ENCODE measurements at regions not wholly inside any gene's neighbourhood (a gene's known extent, or its start where the extent isn't known, plus 50 kb on each side); places are given as distances from the start of the nearest gene placed in this dataset.
A peak's percentile ranks its signal among the peaks of the same experiment; 100 is the strongest.
"Not testable (repeated sequence)": the region's sequence is repeated elsewhere in the genome, so short reads cannot be mapped to it uniquely, and the experiment has no call there.

DNA sequence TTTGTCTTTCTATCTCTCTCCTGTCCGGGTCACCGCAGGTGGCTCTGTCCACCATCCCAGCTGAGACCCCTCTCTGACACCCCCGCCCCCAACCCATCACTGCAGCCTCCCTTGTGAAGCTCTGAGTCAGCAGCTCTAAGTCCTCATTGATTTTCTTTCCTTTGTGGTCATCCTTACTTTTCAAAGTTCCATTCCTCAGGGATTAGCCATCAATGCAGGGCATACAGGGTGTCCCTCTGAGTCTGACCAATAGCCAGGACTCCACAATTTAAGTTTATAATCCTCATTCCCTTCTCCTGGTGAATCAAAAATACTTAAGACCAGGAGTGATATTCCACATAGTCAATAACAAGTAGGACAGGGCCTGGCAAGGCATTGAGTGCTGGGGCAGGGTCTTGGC, 333.3 kb upstream of the CNR1 start:
- no peak for TF ChIP-seq EZH2phosphoT487 (conservative IDR thresholded peaks at IDR 0.05; ENCODE audit: low read length)
- TF ChIP-seq, protein P1, sequence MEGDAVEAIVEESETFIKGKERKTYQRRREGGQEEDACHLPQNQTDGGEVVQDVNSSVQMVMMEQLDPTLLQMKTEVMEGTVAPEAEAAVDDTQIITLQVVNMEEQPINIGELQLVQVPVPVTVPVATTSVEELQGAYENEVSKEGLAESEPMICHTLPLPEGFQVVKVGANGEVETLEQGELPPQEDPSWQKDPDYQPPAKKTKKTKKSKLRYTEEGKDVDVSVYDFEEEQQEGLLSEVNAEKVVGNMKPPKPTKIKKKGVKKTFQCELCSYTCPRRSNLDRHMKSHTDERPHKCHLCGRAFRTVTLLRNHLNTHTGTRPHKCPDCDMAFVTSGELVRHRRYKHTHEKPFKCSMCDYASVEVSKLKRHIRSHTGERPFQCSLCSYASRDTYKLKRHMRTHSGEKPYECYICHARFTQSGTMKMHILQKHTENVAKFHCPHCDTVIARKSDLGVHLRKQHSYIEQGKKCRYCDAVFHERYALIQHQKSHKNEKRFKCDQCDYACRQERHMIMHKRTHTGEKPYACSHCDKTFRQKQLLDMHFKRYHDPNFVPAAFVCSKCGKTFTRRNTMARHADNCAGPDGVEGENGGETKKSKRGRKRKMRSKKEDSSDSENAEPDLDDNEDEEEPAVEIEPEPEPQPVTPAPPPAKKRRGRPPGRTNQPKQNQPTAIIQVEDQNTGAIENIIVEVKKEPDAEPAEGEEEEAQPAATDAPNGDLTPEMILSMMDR (IDR thresholded peaks at IDR 0.05; ENCODE audit: insufficient read depth, low read length, poor library complexity, severe bottlenecking) = no peak
- H3F3A ChIP-seq (ENCODE audit: insufficient read depth) = peaks cover 18% of the 10 kb centered on the region; the same call in 1 of the 2 replicates
- peak overlapping the region; percentile 42 for H3K9ac ChIP-seq (ENCODE audit: low read length)
- H3K4me3 ChIP-seq (ENCODE audit: insufficient read depth, low read length, poor library complexity, severe bottlenecking) = no peak overlapping the region
- peak overlapping the region; percentile 81 for H2AFZ ChIP-seq (ENCODE audit: low read depth, low read length, severe bottlenecking)
- no peaks in the 10 kb centered on the region for H4K20me1 ChIP-seq (ENCODE audit: low read depth, low read length)
- peaks cover 8% of the 10 kb centered on the region; the same call in 1 of the 2 replicates for H3K9me3 ChIP-seq (ENCODE audit: insufficient read depth, low read length)
- no peaks in the 10 kb centered on the region for H3K79me2 ChIP-seq (ENCODE audit: insufficient read depth, low read length)
- H3K9me2 ChIP-seq (replicated peaks; ENCODE audit: insufficient read depth, low read length) = no peaks in the 10 kb centered on the region
- no peaks in the 10 kb centered on the region for H3K27me3 ChIP-seq (ENCODE audit: low read length)
- H3K4me2 ChIP-seq (ENCODE audit: low read depth, low read length, poor library complexity, severe bottlenecking) = peak overlapping the region; percentile 65
- H3K36me3 ChIP-seq (ENCODE audit: low read length) = no peaks in the 10 kb centered on the region
- H3K27ac ChIP-seq (ENCODE audit: low read depth, low read length) = peak overlapping the region; percentile 80

DNA sequence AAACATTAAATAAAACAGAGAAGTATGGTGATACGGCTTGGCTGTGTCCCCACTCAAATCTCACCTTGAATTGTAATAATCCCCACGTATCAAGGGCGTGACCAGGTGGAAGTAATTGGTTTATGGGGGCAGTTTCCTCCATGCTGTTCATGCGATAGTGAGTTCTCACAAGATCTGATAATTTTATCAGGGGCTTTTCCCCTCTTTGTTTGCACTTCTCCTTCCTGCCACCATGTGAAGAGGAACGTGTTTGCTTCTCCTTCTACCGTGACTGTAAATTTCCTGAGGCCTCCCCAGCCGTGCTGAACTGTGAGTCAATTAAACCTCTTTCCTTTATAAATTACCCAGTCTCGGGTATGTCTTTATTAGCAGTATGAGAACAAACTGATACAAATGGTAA, 331.3 kb upstream of the CNR1 start:
- not testable (repeated sequence) for H3K9me2 ChIP-seq (replicated peaks; ENCODE audit: insufficient read depth, low read length); H3K4me3 ChIP-seq (ENCODE audit: insufficient read depth, low read length, poor library complexity, severe bottlenecking); H4K20me1 ChIP-seq (ENCODE audit: low read depth, low read length); H3K79me2 ChIP-seq (ENCODE audit: insufficient read depth, low read length); H3K27me3 ChIP-seq (ENCODE audit: low read length); H3K4me2 ChIP-seq (ENCODE audit: low read depth, low read length, poor library complexity, severe bottlenecking); H3K36me3 ChIP-seq (ENCODE audit: low read length); H3K9ac ChIP-seq (ENCODE audit: low read length)
- peak overlapping the region; percentile 23; the same call in 1 of the 2 replicates for H3K27ac ChIP-seq (ENCODE audit: low read depth, low read length)
- H3F3A ChIP-seq (ENCODE audit: insufficient read depth) = peaks cover 23% of the 10 kb centered on the region; the same call in 1 of the 2 replicates
- H3K9me3 ChIP-seq (ENCODE audit: insufficient read depth, low read length) = peaks cover 20% of the 10 kb centered on the region; the same call in 1 of the 2 replicates
- H2AFZ ChIP-seq (ENCODE audit: low read depth, low read length, severe bottlenecking) = peak overlapping the region; percentile 44

DNA sequence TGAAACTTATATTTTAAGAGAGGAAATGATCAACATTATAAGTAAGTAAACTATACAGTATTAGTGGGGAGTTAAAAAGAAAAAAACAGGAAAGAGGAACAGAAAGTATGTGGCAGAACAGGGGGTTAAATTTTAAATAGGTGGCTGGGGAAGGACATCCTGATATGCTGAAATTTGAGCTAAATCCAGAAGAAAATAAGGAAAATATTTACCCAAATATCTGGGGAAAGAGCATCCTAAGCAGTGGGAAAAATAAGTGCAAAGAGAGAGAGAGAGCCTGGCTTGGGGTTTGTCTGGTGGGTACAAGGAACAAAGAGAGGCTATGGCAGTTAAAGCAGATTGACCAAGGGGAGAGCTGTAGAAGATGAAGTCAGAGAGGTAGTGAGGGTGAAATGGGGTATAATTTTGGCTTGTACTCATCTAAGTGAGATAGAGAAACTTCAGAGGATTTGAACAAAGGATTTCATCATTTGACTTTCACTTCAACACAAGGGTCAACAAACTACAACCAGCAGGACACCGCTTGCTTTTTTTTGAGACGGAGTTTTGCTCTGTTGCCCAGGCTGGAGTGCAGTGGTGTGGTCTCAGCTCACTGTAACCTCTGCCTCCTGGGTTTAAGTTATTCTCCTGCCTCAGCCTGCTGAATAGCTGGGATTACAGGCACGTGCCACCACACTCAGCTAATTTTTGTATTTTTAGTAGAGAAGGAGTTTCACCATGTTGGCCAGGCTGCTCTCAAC, 328.4 kb upstream of the CNR1 start:
- peak overlapping the region; percentile 57 for H3K4me2 ChIP-seq (ENCODE audit: low read depth, low read length, poor library complexity, severe bottlenecking)
- H3K9me2 ChIP-seq (replicated peaks; ENCODE audit: insufficient read depth, low read length) = no peaks in the 10 kb centered on the region
- peak overlapping the region; percentile 3 for H3K4me3 ChIP-seq (ENCODE audit: insufficient read depth, low read length, poor library complexity, severe bottlenecking)
- peaks cover 14% of the 10 kb centered on the region; the same call in 1 of the 2 replicates for H3F3A ChIP-seq (ENCODE audit: insufficient read depth)
- H3K27ac ChIP-seq (ENCODE audit: low read depth, low read length) = peak overlapping the region; percentile 87
- no peaks in the 10 kb centered on the region for H4K20me1 ChIP-seq (ENCODE audit: low read depth, low read length)
- H3K36me3 ChIP-seq (ENCODE audit: low read length) = no peaks in the 10 kb centered on the region
- no peak for TF ChIP-seq EZH2phosphoT487 (conservative IDR thresholded peaks at IDR 0.05; ENCODE audit: low read length)
- TF ChIP-seq, protein P1 (IDR thresholded peaks at IDR 0.05; ENCODE audit: insufficient read depth, low read length, poor library complexity, severe bottlenecking) = no peak
- no peaks in the 10 kb centered on the region for H3K79me2 ChIP-seq (ENCODE audit: insufficient read depth, low read length)
- peak overlapping the region; percentile 46 for H3K9ac ChIP-seq (ENCODE audit: low read length)
- H3K9me3 ChIP-seq (ENCODE audit: insufficient read depth, low read length) = peaks cover 20% of the 10 kb centered on the region; the same call in 1 of the 2 replicates
- H2AFZ ChIP-seq (ENCODE audit: low read depth, low read length, severe bottlenecking) = peak overlapping the region; percentile 85
- H3K27me3 ChIP-seq (ENCODE audit: low read length) = no peaks in the 10 kb centered on the region

DNA sequence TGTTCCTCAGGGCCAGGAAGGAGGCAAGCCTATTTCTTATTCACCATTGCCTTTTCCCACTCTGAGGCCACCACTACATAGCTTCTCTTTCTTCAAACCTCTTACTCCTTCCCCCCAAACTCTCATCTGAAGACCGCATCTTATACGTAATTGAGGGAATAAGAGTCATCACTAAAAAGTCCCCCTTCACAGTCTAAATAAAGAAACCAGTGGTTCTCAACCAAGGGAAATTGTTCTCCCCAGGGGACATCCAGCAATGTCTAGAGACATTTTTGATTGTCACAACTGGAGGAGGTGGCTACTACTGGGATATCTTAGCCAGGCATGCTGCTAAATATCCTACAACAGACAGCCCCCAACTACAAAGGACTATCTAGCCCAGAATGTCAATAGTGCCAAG, 327.6 kb upstream of the CNR1 start:
- Histone ChIP-seq H3K4me3 (ENCODE audit: insufficient read depth, low read length, poor library complexity, severe bottlenecking) (no peak overlapping the region), H3K27ac (ENCODE audit: low read depth, low read length) (peak overlapping the region; percentile 87), H3K79me2 (ENCODE audit: insufficient read depth, low read length) (no peaks in the 10 kb centered on the region), H2AFZ (ENCODE audit: low read depth, low read length, severe bottlenecking) (peak overlapping the region; percentile 85), H3K4me2 (ENCODE audit: low read depth, low read length, poor library complexity, severe bottlenecking) (peak overlapping the region; percentile 57), H3K9me2 (replicated peaks; ENCODE audit: insufficient read depth, low read length) (no peaks in the 10 kb centered on the region), H4K20me1 (ENCODE audit: low read depth, low read length) (no peaks in the 10 kb centered on the region), H3K36me3 (ENCODE audit: low read length) (no peaks in the 10 kb centered on the region), H3K9ac (ENCODE audit: low read length) (peak overlapping the region; percentile 46; the same call in 1 of the 2 replicates), H3K9me3 (ENCODE audit: insufficient read depth, low read length) (peaks cover 20% of the 10 kb centered on the region; the same call in 1 of the 2 replicates), H3F3A (ENCODE audit: insufficient read depth) (peaks cover 14% of the 10 kb centered on the region; the same call in 1 of the 2 replicates), H3K27me3 (ENCODE audit: low read length) (no peaks in the 10 kb centered on the region)
- TF ChIP-seq, protein P1 (IDR thresholded peaks at IDR 0.05; ENCODE audit: insufficient read depth, low read length, poor library complexity, severe bottlenecking) = no peak
- TF ChIP-seq EZH2phosphoT487 (conservative IDR thresholded peaks at IDR 0.05; ENCODE audit: low read length) = no peak
